Ectodermal cell (in vitro differentiated cells): ENCODE measurements at regions not wholly inside any gene's neighbourhood (a gene's known extent, or its start where the extent isn't known, plus 50 kb on each side); places are given as distances from the start of the nearest gene placed in this dataset.
"Not testable (repeated sequence)": the region's sequence is repeated elsewhere in the genome, so short reads cannot be mapped to it uniquely, and the experiment has no call there.

Experiments used
- H3K27ac ChIP-seq: 2 replicates; pipeline ENCODE4 v1.7.0; 2013; ENCODE audit warnings: mild to moderate bottlenecking, low read depth, low read length; ENCODE audit not compliant: insufficient read depth, poor library complexity, severe bottlenecking
- H3K27me3 ChIP-seq: 2 replicates; pipeline ENCODE4 v1.7.0; 2013; ENCODE audit warnings: mild to moderate bottlenecking, low read length; ENCODE audit not compliant: insufficient read depth, control insufficient read depth, poor library complexity, severe bottlenecking
- H3K36me3 ChIP-seq: one replicate; pipeline ENCODE4 v1.7.0; 2013; ENCODE audit warnings: low read length; ENCODE audit not compliant: control insufficient read depth, insufficient read depth
- H3K4me1 ChIP-seq: one replicate; pipeline ENCODE4 v1.7.0; 2013; ENCODE audit warnings: low read length; ENCODE audit not compliant: control insufficient read depth, insufficient read depth
- H3K4me3 ChIP-seq: 2 replicates; pipeline ENCODE4 v1.7.0; 2013; ENCODE audit warnings: low read depth, low read length, control low read depth; ENCODE audit not compliant: insufficient read depth
- H3K9me3 ChIP-seq: 2 replicates; pipeline ENCODE4 v1.7.0; 2013; ENCODE audit warnings: mild to moderate bottlenecking, low read length, moderate library complexity; ENCODE audit not compliant: control insufficient read depth
- WGBS, 2 experiments: methylation state at CpG; one replicate each; pipeline ENCODE4 v1.1.7; 2013; ENCODE audit warnings: missing lambda C conversion rate in 2 of 2; 5-methylcytosine and 5-hydroxymethylcytosine counted together

DNA sequence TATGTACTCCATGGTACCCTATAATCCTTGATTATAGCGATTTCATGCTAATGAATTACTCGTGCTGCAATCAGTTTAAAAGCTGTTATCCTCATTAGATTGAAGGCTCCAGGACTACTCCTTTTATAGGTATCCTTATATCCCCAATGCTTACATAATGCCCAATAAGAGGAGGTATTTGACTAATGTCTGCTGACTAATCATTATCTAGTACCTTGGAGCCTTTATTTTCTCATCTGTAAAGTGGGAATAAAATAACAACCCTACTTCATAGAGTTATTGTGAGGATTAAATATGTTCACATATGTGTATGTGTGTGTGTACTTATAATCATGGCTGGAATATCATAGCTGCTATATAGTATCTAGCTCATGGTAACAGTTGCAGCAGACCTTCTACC, 1031.5 kb downstream of the CDH11 start:
- 84 to 98% methylated on average over 2 of the region's 2 CpGs for WGBS, 2 experiments
- H3K27me3 ChIP-seq, result no peaks in the 10 kb centered on the region
- no peaks in the 10 kb centered on the region for H3K4me1 ChIP-seq
- H3K9me3 ChIP-seq, result no peaks in the 10 kb centered on the region
- no peaks in the 10 kb centered on the region for H3K36me3 ChIP-seq
- no peak overlapping the region for H3K4me3 ChIP-seq
- H3K27ac ChIP-seq, result no peak overlapping the region

DNA sequence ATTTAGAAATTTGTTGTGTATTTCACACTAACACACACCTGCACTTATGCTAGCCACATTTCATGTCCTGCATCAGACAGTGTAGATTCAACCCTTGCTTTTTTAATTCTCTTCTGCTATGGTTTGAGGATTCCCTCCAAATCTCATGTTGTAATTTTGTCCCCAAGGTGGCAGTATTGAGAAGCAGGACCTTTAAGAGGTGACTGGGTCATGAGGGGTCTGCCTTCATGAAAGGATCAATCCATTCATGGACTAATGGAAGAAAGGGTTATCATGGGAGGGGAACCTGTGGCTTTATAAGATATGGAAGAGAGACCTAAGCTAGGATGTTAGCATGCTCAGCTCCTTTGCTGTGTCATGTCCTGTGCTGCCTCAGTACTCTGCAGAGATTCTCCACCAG, 1032.2 kb downstream of the CDH11 start:
- no peaks in the 10 kb centered on the region for H3K27me3 ChIP-seq
- H3K4me3 ChIP-seq, result no peak overlapping the region
- no peaks in the 10 kb centered on the region for H3K4me1 ChIP-seq
- no peaks in the 10 kb centered on the region for H3K36me3 ChIP-seq
- H3K27ac ChIP-seq, result no peak overlapping the region
- H3K9me3 ChIP-seq, result no peaks in the 10 kb centered on the region

DNA sequence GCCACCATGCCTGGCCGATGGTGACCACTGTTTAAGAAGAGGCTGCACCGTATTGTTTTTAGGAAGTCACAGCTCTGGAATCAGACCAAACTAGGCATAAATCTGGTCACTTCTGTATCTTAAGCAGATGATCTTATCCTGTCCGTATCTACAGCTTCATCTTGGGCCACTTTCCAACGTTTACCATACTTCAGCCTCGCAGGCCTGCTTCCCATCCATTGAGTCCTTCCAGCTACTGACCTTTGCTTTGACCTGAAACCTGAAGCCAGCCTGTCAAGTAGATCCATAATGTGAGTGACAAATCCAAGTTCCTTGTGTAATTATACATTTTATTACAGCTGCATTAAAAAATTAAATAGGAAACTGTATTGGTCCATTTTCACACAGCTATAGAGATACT, 1033.0 kb downstream of the CDH11 start:
- Histone ChIP-seq H3K27ac (no peak overlapping the region), H3K27me3 (no peaks in the 10 kb centered on the region), H3K36me3 (no peaks in the 10 kb centered on the region), H3K4me3 (no peak overlapping the region), H3K9me3 (no peaks in the 10 kb centered on the region), H3K4me1 (no peaks in the 10 kb centered on the region)
- WGBS, 2 experiments, result 92 to 94% methylated on average over 5 of the region's 5 CpGs

DNA sequence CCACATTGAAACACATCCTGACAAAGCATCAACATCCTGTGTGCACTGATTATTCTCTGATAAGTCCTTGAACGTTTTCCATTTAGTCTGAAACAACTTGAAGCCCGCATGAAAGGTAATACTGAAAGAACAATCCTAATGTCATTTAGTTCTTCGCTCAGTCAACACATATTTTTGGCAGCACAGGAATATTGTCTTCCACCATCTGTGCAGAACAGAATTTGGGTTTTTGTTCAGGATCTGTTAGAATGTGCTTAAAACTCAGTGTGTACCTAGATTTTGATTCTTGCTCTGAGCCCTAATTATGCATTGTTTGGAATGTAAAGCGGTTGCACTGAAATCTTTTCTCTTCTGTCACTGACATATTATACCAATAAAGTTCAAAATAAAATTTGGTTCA, 1036.6 kb downstream of the CDH11 start:
- H3K4me1 ChIP-seq, result no peaks in the 10 kb centered on the region
- H3K27me3 ChIP-seq, result no peaks in the 10 kb centered on the region
- WGBS, 2 experiments, result 94% methylated on average over 3 of the region's 4 CpGs
- no peaks in the 10 kb centered on the region for H3K9me3 ChIP-seq
- H3K27ac ChIP-seq, result no peak overlapping the region
- no peaks in the 10 kb centered on the region for H3K36me3 ChIP-seq
- H3K4me3 ChIP-seq, result no peak overlapping the region

DNA sequence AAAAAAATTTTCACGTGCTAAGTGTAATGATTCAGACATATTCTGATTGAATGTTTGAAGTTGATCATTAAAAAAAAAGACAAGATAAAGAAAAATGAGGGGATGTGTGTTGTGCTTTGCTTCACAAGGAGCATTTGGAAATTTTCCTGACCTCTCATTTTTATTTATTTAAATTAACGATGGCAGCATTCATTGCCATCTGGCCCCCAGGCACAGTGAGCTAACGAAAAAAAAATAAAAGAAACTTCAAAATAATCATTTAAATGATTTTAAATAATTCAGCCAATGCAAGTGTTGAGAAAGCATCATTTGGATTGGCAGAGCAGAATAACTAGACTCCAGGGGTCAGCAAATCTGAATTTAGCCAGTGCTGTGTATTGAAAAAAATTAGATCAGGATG, 1037.2 kb downstream of the CDH11 start:
- no peak overlapping the region for H3K27ac ChIP-seq
- no peaks in the 10 kb centered on the region for H3K27me3 ChIP-seq
- H3K4me3 ChIP-seq, result no peak overlapping the region
- H3K4me1 ChIP-seq, result no peaks in the 10 kb centered on the region
- H3K36me3 ChIP-seq, result no peaks in the 10 kb centered on the region
- 85 to 92% methylated on average over 3 of the region's 3 CpGs for WGBS, 2 experiments
- H3K9me3 ChIP-seq, result no peaks in the 10 kb centered on the region

DNA sequence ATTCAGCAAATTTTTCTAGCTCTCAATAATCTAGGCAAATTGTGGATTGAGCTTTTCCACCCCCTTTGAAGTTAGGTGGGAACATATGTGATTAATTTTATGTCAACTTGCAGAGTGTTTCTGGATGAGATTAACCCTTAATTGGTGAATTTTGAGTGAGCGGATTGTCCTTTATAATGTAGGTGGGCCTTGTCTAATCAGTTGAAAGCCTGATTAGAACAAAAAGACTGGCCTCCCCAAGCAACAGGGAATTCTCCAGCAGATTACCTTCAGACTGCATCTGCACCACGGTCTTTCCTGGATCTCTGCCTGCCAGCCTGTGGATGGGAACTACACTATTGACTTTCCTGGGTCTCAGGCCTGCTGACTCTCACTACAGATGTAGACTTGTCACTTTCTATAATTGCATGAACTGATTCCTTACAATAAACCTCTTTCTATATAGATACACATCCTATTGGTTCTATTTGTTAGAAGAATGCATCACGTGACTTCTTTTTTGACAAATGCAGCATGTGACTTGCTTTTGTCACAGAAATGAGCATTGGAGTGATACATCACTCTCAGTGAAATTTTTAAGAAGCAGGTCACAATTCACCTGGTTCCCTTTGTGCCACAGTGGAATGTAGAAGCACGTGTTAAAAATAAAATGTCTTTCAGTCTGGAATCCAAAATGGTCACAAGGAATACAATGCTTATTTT, 1038.3 kb downstream of the CDH11 start:
- Histone ChIP-seq H3K36me3 (no peaks in the 10 kb centered on the region), H3K4me1 (no peaks in the 10 kb centered on the region), H3K27me3 (no peaks in the 10 kb centered on the region), H3K9me3 (no peaks in the 10 kb centered on the region), H3K27ac (no peak overlapping the region), H3K4me3 (no peak overlapping the region)
- 91 to 95% methylated on average over 4 of the region's 4 CpGs for WGBS, 2 experiments

DNA sequence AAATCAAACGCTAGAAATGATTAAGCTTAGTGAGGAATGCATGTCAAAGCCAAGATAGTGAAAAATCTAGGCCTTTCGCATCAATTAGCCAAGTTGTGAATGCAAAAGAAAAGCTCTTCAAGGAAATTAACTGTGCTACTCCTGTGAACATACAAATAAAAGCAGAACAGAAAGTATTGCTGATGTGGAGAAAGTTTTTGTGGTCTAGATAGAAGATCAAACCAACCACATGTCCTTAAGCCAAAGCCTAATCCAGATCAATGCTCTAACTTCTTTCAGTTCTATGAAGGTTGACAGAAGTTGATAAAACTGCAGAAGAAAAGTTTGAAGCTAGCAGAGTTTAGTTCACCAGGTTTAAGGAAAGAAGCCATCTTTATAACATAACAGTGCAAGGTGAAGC, 1044.6 kb downstream of the CDH11 start:
- no peaks in the 10 kb centered on the region for H3K36me3 ChIP-seq
- H3K9me3 ChIP-seq, result no peaks in the 10 kb centered on the region
- no peak overlapping the region for H3K4me3 ChIP-seq
- H3K4me1 ChIP-seq, result no peaks in the 10 kb centered on the region
- WGBS, 2 experiments, result 96% methylated on average over 2 of the region's 2 CpGs
- no peaks in the 10 kb centered on the region for H3K27me3 ChIP-seq
- no peak overlapping the region for H3K27ac ChIP-seq

DNA sequence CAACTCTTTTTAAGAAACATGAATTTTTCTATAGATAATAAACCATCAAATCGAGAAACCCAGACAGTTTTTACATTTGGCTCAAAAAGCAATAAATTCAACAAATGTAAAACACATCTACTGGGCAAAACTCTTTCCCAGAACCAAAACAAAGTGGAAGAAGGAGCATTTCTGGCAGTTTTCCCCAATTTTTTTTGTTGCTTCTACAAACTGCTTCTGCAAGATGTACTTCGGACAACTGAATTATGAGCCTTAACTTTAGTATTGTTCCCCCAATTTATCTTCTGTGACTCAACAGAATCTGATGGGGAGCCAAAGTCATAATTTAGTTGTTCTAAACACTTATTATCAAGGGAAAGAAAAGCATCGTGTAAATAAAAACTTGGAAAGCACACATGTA, 1047.2 kb downstream of the CDH11 start:
- Histone ChIP-seq H3K9me3 (no peaks in the 10 kb centered on the region), H3K27ac (no peak overlapping the region)
- 82 to 94% methylated on average over 2 of the region's 3 CpGs for WGBS, 2 experiments

DNA sequence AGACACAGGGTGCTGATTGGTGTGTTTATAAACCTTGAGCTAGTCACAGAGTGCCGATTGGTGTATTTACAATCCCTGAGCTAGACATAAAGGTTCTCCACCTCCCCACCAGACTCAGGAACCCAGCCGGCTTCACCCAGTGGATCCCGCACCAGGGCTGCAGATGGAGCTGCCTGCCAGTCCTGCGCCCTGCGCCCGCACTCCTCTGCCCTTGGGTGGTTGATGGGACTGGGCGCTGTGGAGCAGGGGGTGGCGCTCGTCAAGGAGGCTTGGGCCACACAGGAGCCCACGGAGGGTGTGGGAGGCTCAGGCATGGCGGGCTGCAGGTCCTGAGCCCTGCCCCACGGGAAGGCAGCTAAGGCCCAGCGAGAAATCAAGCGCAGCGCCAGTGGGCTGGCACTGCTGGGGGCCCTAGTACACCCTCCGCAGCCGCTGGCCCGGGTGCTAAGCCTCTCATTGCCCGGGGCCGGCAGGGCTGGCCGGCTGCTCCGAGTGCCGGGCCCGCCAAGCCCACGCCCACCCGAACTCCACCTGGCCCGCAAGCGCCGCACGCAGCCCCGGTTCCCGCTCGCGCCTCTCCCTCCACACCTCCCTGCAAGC, 1049.6 kb downstream of the CDH11 start:
- not testable (repeated sequence) for H3K27ac ChIP-seq, H3K36me3 ChIP-seq
- 96% methylated on average over 34 of the region's 34 CpGs for WGBS, 2 experiments

More for the DNA sequence above, 1047.2 kb downstream of the CDH11 start:
- H3K4me1 ChIP-seq, result no peaks in the 10 kb centered on the region
- H3K36me3 ChIP-seq, result no peaks in the 10 kb centered on the region
- H3K4me3 ChIP-seq, result no peak overlapping the region
- no peaks in the 10 kb centered on the region for H3K27me3 ChIP-seq

DNA sequence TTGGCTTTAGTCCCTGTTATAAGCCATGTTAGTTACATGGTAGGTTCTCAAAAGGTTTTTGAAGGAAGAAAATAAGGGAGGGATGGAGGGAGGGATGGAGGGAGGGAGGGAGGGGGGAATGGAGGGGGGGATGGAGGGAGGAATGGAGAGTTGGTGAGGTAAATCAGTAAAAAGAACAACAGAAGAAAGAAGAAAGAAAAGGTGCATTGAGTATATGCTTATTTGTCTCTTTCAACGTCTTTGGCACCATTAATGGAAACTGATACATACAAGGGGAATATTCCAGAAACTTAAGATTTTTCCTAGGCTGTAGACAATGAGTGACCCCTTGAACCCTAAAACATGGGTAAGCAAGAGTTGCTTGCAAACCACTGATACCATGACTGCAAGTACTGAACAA, 1056.3 kb downstream of the CDH11 start:
- H3K27me3 ChIP-seq, result no peaks in the 10 kb centered on the region
- 97 to 100% methylated on average over 1 of the region's 1 CpG for WGBS, 2 experiments
- H3K4me1 ChIP-seq, result no peaks in the 10 kb centered on the region
- no peak overlapping the region for H3K27ac ChIP-seq
- no peak overlapping the region for H3K4me3 ChIP-seq
- H3K9me3 ChIP-seq, result no peaks in the 10 kb centered on the region
- H3K36me3 ChIP-seq, result no peaks in the 10 kb centered on the region

More for the DNA sequence above, 1049.6 kb downstream of the CDH11 start:
- not testable (repeated sequence) for H3K9me3 ChIP-seq, H3K4me1 ChIP-seq, H3K27me3 ChIP-seq, H3K4me3 ChIP-seq
